MM.1S (cell line): ENCODE measurements at regions not wholly inside any gene's neighbourhood (a gene's known extent, or its start where the extent isn't known, plus 50 kb on each side); places are given as distances from the start of the nearest gene placed in this dataset.

Experiments used
- EZH2 ChIP-seq: fragments of 300-600 bp; sonication (generic); optimal IDR thresholded peaks from 2 replicates; pipeline ENCODE3; 2017; ENCODE audit warnings: low read depth, mild to moderate bottlenecking, antibody characterized with exemption, low read length, mixed read lengths
- TF ChIP-seq, protein P1 (sequence below): fragments of 300-600 bp; sonication (generic); IDR thresholded peaks from 2 replicates; pipeline ENCODE4 v1.5.1; 2016; ENCODE audit warnings: antibody characterized with exemption, low read length, mixed read lengths

DNA sequence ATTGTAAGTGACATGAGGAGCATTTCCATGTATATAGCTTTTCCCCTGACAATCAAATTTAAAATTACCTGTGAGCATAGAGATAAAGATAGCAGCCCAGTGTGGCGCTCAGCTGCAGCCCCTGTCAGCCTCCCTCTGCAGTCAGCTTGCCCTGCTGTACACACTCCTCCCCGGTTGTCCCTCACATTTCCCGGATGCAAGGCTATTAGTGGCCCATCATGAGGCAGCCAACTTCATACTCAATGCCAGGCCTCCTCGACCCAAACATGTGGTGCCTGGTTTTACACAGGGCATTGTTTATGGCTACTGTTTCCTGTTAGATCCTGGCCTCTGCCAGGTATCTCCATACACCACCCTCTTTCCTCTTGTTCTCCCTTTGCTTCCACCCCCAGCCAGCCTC is 116.1 kb upstream of the SH3BP4 start:
- TF ChIP-seq, protein P1, sequence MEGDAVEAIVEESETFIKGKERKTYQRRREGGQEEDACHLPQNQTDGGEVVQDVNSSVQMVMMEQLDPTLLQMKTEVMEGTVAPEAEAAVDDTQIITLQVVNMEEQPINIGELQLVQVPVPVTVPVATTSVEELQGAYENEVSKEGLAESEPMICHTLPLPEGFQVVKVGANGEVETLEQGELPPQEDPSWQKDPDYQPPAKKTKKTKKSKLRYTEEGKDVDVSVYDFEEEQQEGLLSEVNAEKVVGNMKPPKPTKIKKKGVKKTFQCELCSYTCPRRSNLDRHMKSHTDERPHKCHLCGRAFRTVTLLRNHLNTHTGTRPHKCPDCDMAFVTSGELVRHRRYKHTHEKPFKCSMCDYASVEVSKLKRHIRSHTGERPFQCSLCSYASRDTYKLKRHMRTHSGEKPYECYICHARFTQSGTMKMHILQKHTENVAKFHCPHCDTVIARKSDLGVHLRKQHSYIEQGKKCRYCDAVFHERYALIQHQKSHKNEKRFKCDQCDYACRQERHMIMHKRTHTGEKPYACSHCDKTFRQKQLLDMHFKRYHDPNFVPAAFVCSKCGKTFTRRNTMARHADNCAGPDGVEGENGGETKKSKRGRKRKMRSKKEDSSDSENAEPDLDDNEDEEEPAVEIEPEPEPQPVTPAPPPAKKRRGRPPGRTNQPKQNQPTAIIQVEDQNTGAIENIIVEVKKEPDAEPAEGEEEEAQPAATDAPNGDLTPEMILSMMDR = no peak
- TF ChIP-seq EZH2 = no peak
